ENCODE measurements at regions not wholly inside any gene's neighbourhood (a gene's known extent, or its start where the extent isn't known, plus 50 kb on each side); places are given as distances from the start of the nearest gene placed in this dataset.

DNA sequence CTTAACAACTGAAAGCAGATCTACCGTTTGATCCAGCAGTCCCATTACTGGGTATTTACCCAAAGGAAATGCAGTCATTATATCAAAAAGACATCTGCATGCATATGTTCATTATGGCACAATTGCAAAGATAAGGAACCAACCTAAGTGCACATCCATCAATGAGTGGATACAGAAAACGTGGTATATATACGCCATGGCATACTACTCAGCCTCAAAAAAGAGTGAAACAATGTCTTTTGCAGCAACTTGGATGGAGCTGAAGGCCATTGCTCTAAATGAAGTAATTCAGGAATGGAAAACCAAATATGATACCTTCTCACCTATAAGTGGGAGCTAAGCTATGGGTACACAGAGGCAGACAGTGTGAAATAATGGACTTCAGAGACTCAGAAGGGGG is 169.3 kb downstream of the ZBTB18 start:
- no peak for TF ChIP-seq POLR2AphosphoS5 (IDR thresholded peaks at IDR 0.05)
- TF ChIP-seq, protein P1, sequence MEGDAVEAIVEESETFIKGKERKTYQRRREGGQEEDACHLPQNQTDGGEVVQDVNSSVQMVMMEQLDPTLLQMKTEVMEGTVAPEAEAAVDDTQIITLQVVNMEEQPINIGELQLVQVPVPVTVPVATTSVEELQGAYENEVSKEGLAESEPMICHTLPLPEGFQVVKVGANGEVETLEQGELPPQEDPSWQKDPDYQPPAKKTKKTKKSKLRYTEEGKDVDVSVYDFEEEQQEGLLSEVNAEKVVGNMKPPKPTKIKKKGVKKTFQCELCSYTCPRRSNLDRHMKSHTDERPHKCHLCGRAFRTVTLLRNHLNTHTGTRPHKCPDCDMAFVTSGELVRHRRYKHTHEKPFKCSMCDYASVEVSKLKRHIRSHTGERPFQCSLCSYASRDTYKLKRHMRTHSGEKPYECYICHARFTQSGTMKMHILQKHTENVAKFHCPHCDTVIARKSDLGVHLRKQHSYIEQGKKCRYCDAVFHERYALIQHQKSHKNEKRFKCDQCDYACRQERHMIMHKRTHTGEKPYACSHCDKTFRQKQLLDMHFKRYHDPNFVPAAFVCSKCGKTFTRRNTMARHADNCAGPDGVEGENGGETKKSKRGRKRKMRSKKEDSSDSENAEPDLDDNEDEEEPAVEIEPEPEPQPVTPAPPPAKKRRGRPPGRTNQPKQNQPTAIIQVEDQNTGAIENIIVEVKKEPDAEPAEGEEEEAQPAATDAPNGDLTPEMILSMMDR (IDR thresholded peaks at IDR 0.05), result no peak
- no peak for TF ChIP-seq POLR2A (IDR thresholded peaks at IDR 0.05)
- no peak for TF ChIP-seq EP300 (IDR thresholded peaks at IDR 0.05)
